Vagina (tissue), 2 donors: ENCODE measurements at regions not wholly inside any gene's neighbourhood (a gene's known extent, or its start where the extent isn't known, plus 50 kb on each side); places are given as distances from the start of the nearest gene placed in this dataset.

Experiments used
- DNase-seq, 2 donors: peaks; one replicate each; pipeline ENCODE4 v3.0.0-alpha.2; 2017; ENCODE audit errors: extremely low spot score in 2 of 2
- H3K27ac ChIP-seq: fragments of 200-600 bp; sonication (generic); one replicate; pipeline ENCODE4 v1.5.1; 2019
- H3K27me3 ChIP-seq: fragments of 200-600 bp; sonication (generic); one replicate; pipeline ENCODE4 v1.5.1; 2019
- H3K36me3 ChIP-seq, 2 donors: fragments of 200-600 bp; sonication (generic); one replicate each; pipeline ENCODE4 v1.5.1; 2017 to 2019
- H3K4me1 ChIP-seq: fragments of 200-600 bp; sonication (generic); one replicate; pipeline ENCODE4 v1.5.1; 2019
- H3K4me3 ChIP-seq, 2 donors: fragments of 200-600 bp; sonication (generic); 1 replicate in 1 of 2; 2 replicates in 1 of 2; pipeline ENCODE4 v1.5.1; 2016 to 2019
- H3K9me3 ChIP-seq: fragments of 200-600 bp; sonication (generic); one replicate; pipeline ENCODE4 v1.5.1; 2019
- POLR2A ChIP-seq, 2 donors: fragments of 450-650 bp; IDR thresholded peaks; one replicate each; pipeline ENCODE4 v1.6.1; 2017; ENCODE audit warnings: antibody characterized with exemption in 2 of 2, mild to moderate bottlenecking in 2 of 2, moderate library complexity in 2 of 2
- POLR2AphosphoS5 ChIP-seq, 2 donors: sonication (generic); formaldehyde crosslinking; IDR thresholded peaks; one replicate each; pipeline ENCODE4 v1.9.0; 2017; ENCODE audit warnings: antibody characterized with exemption in 2 of 2, mild to moderate bottlenecking in 2 of 2, low read depth in 1 of 2; ENCODE audit not compliant: insufficient read depth in 1 of 2
- intact Hi-C: fragments of 100-400 bp; cut with DNase I; formaldehyde crosslinking; loops from one replicate; pipeline ENCODE4 v1.15.1; 2023
- TF ChIP-seq, protein P1 (sequence below), 3 experiments: fragments of 450-650 bp in 2 of 3; fragments of 200-600 bp in 1 of 3; sonication (generic) in 1 of 3; IDR thresholded peaks; one replicate each; pipeline ENCODE4 v1.5.1; 2017 to 2019; ENCODE audit warnings: antibody characterized with exemption in 3 of 3, mild to moderate bottlenecking in 2 of 3, moderate library complexity in 2 of 3

DNA sequence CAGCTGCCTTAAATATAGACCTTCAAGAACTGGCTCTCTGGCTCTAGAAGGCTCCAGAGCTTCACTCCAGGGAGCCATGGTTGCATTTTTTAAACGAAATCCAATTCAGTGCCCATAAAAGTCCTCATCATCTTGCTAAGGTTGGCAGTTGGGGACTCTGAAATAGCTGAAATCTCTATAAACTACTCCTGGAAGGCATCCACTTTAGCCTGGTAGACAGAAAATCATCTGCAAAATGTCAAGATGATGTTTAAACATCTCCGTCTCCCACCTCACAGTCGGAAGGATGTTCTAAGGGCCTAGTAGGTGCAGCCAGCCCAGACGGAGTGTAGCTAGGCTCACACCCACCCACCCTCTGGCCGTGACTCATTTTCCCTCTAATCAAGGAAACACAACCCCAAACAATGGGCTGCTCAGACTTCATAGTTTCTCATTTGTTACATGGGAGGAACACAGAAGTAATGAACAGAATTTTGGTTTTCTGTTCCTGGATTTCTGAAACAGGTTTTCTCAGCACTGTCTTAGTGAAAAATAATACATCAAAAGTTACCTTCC, 235.4 kb upstream of the KAZN start:
- Histone ChIP-seq H3K27ac (peak overlapping the region; percentile 56), H3K4me1 (peaks cover 30% of the 10 kb centered on the region), H3K36me3 (no peaks in the 10 kb centered on the region), H3K4me3 (no peak overlapping the region), H3K27me3 (no peaks in the 10 kb centered on the region), H3K9me3 (no peaks in the 10 kb centered on the region)
- intact Hi-C loops: no loop called here
- TF ChIP-seq, protein P1, sequence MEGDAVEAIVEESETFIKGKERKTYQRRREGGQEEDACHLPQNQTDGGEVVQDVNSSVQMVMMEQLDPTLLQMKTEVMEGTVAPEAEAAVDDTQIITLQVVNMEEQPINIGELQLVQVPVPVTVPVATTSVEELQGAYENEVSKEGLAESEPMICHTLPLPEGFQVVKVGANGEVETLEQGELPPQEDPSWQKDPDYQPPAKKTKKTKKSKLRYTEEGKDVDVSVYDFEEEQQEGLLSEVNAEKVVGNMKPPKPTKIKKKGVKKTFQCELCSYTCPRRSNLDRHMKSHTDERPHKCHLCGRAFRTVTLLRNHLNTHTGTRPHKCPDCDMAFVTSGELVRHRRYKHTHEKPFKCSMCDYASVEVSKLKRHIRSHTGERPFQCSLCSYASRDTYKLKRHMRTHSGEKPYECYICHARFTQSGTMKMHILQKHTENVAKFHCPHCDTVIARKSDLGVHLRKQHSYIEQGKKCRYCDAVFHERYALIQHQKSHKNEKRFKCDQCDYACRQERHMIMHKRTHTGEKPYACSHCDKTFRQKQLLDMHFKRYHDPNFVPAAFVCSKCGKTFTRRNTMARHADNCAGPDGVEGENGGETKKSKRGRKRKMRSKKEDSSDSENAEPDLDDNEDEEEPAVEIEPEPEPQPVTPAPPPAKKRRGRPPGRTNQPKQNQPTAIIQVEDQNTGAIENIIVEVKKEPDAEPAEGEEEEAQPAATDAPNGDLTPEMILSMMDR (IDR thresholded peaks at IDR 0.05): no peak
- TF ChIP-seq POLR2A (IDR thresholded peaks at IDR 0.05) (no peak), POLR2AphosphoS5 (IDR thresholded peaks at IDR 0.05; ENCODE audit: insufficient read depth in 1 of 2, low read depth in 1 of 2) (no peak)
- DNase-seq: no peak

DNA sequence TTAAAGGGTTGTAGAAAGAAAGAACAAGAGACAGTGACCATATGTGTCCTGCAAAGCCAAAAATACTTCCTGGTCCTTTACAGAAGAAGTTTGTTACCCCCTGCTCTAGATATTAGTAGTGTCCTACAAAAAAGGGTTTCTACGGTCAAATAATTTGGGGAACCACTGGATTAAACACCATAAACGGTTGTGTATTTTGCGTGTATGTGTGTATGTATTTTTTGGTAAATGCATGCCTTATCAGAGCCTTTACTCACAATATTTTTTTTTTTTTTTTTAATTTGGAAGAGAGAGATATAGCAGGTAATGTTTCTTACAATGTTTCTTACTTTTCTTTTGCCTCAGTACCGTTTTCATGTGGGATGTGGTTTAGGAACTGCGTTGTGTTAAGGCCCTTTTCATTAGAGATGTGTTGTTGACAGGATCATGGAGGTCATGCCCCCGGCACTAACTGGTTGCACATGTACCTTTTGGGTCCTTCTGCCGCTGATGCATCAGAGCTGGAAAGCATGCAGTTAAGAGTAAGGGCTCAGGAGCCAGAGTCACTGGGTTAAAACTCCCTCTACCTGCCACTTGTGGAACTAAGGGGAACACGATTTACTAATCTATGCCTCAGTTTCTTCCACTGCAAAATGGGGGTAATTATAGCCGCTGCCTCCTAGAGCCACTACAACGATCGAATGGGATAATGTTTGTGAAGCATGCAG, 234.6 kb upstream of the KAZN start:
- H3K36me3 ChIP-seq: no peaks in the 10 kb centered on the region
- H3K27ac ChIP-seq: peak overlapping the region; percentile 56
- no peaks in the 10 kb centered on the region for H3K27me3 ChIP-seq
- H3K9me3 ChIP-seq: no peaks in the 10 kb centered on the region
- intact Hi-C loops: no loop called here
- H3K4me1 ChIP-seq: peaks cover 30% of the 10 kb centered on the region
- TF ChIP-seq POLR2A (IDR thresholded peaks at IDR 0.05) (no peak), POLR2AphosphoS5 (IDR thresholded peaks at IDR 0.05; ENCODE audit: insufficient read depth in 1 of 2, low read depth in 1 of 2) (no peak)
- TF ChIP-seq, protein P1 (IDR thresholded peaks at IDR 0.05): peak in 1 of 3 experiments; percentile 22
- H3K4me3 ChIP-seq: no peak overlapping the region
- no peak for DNase-seq

DNA sequence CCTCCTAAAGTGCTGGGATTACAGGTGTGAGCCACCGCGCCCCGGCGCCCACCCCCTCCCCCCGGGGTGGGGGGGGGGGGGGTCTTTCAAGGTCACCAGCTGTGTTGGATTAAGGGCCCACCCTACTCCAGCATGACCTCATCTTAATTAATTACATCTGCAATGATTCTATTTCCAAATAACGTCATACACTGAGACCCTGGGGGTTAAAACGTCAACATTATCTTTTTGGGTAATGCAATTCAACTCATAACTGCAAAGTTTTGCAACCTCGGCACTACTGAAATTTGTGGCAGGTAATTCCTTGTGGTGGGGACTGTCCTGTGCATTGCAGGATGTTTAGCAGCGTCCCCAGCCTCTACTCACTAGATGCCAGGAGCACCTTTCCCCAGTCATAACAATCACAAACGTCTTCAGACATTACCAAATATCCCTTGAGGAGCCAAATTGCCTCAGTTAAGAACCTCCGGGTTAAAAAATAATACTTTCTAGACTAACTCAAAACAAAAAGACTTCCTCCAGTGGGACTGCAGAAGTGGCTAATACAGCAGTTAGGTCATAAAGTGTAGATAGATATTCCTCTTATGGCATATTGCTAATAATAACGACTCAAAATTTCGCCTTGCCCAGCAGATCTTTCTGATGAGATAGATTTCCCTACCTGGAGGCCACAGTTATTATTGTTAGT, 233.0 kb upstream of the KAZN start:
- Histone ChIP-seq H3K27ac (peak overlapping the region; percentile 35), H3K27me3 (no peaks in the 10 kb centered on the region), H3K36me3 (no peaks in the 10 kb centered on the region), H3K4me1 (peaks cover 30% of the 10 kb centered on the region), H3K9me3 (no peaks in the 10 kb centered on the region), H3K4me3 (no peak overlapping the region)
- DNase-seq: no peak
- TF ChIP-seq, protein P1 (IDR thresholded peaks at IDR 0.05): no peak
- TF ChIP-seq POLR2A (IDR thresholded peaks at IDR 0.05): no peak
- no peak for TF ChIP-seq POLR2AphosphoS5 (IDR thresholded peaks at IDR 0.05; ENCODE audit: insufficient read depth in 1 of 2, low read depth in 1 of 2)
- intact Hi-C loops: no loop called here

DNA sequence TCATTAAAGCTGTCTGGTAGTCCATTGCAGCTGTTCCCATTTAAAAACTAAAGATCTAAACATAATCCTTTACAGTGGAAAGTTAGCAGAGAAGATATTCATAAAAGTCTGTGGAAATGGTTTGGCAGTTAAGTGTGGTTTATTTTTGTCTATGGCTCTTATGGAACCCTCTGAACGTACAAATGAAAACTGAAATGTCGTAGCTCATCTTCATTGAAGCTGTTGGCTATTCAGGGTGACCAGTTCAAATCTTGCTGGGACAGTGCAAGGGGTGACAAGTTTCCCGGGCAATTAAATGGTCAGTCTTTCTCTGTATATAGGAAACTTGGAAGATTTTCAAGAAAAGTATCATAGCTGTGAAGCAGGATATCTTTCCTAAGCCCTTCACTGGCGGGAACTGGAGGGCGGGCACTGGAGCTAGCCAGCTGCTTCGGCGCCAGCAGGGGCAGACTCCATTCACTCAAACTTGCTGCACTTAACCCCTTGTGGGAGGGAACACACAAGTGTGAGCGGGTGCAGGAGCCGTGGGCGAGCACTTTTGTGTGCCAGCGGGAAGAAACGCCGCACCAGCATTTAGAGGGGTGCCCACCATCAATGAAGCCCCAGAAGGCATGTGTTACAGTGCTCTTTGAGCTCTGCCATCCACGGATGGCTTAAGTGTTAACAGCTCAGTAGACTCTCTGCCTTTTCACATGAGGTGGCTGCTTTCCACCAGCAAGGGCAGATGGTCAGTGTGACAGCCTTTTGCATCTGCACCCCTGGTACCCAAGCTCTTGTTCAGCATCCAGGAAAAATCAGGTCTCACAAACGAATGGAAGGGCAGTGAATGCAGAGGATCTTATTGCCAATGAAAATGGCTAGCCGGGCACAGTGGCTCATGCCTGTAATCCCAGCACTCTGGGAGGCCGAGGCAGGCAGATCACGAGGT, 232.1 kb upstream of the KAZN start:
- no peak for TF ChIP-seq POLR2AphosphoS5 (IDR thresholded peaks at IDR 0.05; ENCODE audit: insufficient read depth in 1 of 2, low read depth in 1 of 2)
- TF ChIP-seq POLR2A (IDR thresholded peaks at IDR 0.05): no peak
- TF ChIP-seq, protein P1 (IDR thresholded peaks at IDR 0.05): no peak
- no peak for DNase-seq
- Histone ChIP-seq H3K4me1 (peaks cover 30% of the 10 kb centered on the region), H3K4me3 (no peak overlapping the region), H3K36me3 (no peaks in the 10 kb centered on the region), H3K27ac (peak overlapping the region; percentile 35), H3K9me3 (no peaks in the 10 kb centered on the region), H3K27me3 (no peaks in the 10 kb centered on the region)
- intact Hi-C loops: no loop called here
